HEK293T (cell line): ENCODE measurements at regions not wholly inside any gene's neighbourhood (a gene's known extent, or its start where the extent isn't known, plus 50 kb on each side); places are given as distances from the start of the nearest gene placed in this dataset.

Source experiments
- FOXA1 ChIP-seq: fragments of 450-650 bp; IDR thresholded peaks from 2 replicates; pipeline ENCODE4 v1.6.1; 2016; ENCODE audit warnings: mild to moderate bottlenecking
- HDGF ChIP-seq: fragments of 450-650 bp; IDR thresholded peaks from 2 replicates; pipeline ENCODE4 v1.6.1; 2017; ENCODE audit warnings: antibody characterized with exemption, borderline replicate concordance
- SUZ12 ChIP-seq: fragments of 450-650 bp; IDR thresholded peaks from 2 replicates; pipeline ENCODE4 v1.6.1; 2016; ENCODE audit warnings: mild to moderate bottlenecking
- TARDBP ChIP-seq: fragments of 450-650 bp; IDR thresholded peaks from 2 replicates; pipeline ENCODE4 v1.6.1; 2016
- TF ChIP-seq, protein P1 (sequence below): fragments of 450-650 bp; IDR thresholded peaks from 2 replicates; pipeline ENCODE4 v1.6.1; 2016

DNA sequence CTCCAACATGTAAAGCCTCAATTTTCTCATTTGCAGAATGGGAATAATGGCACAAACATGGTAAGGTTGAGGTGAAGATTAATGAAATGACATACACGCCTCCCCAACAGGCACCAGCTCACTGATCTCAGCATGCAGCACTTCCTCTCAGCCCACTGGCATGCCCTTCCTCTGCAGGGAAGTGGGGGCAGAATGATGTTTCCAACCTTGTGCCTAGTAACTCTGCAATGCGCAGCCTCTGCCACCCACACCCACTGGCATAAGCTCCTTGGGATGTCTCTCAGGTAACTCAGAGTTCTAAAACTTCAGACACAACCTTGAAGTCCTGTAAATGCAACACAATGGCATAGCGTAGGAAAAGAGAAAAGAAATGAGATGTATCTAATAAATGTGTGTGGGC is 540.7 kb downstream of the HTR7 start:
- no peak for TF ChIP-seq FOXA1
- TF ChIP-seq, protein P1, sequence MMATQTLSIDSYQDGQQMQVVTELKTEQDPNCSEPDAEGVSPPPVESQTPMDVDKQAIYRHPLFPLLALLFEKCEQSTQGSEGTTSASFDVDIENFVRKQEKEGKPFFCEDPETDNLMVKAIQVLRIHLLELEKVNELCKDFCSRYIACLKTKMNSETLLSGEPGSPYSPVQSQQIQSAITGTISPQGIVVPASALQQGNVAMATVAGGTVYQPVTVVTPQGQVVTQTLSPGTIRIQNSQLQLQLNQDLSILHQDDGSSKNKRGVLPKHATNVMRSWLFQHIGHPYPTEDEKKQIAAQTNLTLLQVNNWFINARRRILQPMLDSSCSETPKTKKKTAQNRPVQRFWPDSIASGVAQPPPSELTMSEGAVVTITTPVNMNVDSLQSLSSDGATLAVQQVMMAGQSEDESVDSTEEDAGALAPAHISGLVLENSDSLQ: no peak
- TF ChIP-seq SUZ12: no peak
- no peak for TF ChIP-seq TARDBP
- TF ChIP-seq HDGF: no peak
